ENCODE measurements at regions not wholly inside any gene's neighbourhood (a gene's known extent, or its start where the extent isn't known, plus 50 kb on each side); places are given as distances from the start of the nearest gene placed in this dataset.
"Not testable (repeated sequence)": the region's sequence is repeated elsewhere in the genome, so short reads cannot be mapped to it uniquely, and the experiment has no call there.

- DNase-seq (ENCODE audit: low spot score) = no peak
Measured at GRCh38 chr3:70635301-70635700, 322.9 kb upstream of the MDFIC2 start.

GRCh38 chr3:70631716-70632307 is 319.4 kb upstream of the MDFIC2 start:
- no peak for DNase-seq (ENCODE audit: low spot score)

DNA sequence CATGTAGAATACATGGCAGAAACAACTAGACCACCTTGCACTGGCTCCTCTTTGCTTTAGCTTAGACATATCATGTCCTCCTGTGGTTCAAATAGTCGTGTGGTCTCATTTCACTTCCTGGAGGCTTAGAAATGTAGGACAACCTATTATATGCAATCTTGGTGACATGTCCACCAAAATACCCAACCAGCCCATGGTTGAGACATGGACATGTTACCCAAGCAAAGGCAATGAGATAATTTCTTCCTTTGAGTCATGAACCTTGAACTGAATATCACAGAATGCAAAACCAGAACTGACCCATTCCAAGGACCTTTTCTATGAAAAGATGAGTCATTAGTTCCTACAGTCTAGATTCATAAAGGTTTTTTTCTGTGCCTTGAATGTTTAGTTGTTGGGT is 309.0 kb upstream of the MDFIC2 start:
- no peak for DNase-seq (ENCODE audit: low spot score)

DNA sequence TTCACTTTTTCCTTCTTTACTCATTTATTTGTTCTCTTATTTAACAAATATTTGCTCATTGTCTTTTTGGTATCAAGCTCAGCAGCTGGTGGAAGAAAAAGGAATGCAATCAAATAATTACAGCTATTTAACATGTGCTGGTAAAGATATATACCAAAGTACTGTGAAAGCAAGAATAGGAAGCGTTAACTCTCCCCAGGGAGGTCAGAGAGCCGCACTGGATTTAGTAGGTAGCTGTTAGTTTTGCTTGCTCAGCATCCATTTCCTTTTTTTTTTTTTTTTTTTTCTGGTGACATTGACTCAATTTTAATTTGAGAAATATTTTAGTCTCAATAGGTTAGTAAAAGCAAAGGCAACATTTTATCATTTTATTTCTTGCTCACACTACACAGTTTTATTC is 308.5 kb upstream of the MDFIC2 start:
- DNase-seq (ENCODE audit: low spot score) = no peak

- no peak for DNase-seq (ENCODE audit: low spot score)
Measured at GRCh38 chr3:70620367-70620766, 307.9 kb upstream of the MDFIC2 start.

DNA sequence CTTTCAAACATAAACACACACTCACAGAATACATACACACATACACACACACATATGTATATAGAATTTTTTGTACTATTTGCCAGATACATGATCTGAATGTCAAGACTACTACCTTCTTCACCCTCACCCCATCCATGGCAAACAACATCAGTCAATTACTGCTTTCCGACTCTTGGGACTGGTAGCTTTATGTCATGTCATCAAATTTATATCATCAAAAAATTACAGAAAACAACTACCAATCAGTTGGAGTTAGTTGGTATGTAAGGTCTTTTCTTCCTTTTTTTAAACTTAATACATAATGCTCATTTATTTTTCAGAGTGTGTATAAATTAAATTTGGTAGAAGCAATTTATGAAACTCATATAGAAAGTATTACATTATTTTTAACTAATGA is 305.7 kb upstream of the MDFIC2 start:
- no peak for DNase-seq (ENCODE audit: low spot score)

GRCh38 chr3:70617349-70617748 is 304.9 kb upstream of the MDFIC2 start:
- not testable (repeated sequence) for DNase-seq (ENCODE audit: low spot score)

GRCh38 chr3:70615286-70615685 is 302.8 kb upstream of the MDFIC2 start:
- no peak for DNase-seq (ENCODE audit: low spot score)

DNA sequence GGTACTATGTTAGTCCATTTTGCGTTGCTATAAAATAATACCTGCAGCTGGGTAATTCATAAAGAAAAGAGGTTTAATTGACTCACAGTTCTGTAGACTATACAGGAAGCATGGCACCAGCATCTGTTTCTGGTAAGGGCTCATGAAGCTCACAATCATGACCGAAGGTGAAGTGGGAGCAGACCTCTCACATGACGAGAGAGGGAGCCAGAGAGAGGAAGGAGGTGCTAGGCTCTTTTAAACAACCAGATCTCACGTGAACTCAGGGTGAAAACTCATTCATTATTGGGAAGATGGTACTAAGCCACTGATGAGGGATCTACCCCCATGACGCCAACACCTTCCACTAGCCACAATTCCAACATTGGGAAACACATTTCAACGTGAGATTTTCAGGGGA is 301.7 kb upstream of the MDFIC2 start:
- DNase-seq (ENCODE audit: low spot score) = no peak

- DNase-seq (ENCODE audit: low spot score) = no peak
Measured at GRCh38 chr3:70612920-70613319, 300.5 kb upstream of the MDFIC2 start.

- not testable (repeated sequence) for DNase-seq (ENCODE audit: low spot score)
Measured at GRCh38 chr3:70611667-70612277, 299.3 kb upstream of the MDFIC2 start.

DNA sequence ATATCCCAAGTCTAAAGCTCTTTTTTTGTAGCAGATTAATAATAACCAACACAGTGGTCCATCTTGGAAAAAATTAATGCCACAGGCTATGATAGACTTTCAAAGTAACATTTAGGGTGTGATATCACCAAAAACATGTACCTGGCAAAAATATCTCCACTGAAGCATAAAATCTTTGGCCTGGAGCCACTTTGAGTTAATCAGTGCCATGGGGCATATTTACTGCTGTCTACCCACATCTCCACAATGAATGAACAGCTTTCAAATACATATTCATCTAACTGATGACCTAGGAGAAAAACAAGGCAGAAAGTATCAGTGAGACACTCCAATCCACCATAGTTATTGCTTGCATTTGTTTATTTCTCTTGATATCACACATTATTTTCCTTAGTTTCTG is 296.0 kb upstream of the MDFIC2 start:
- no peak for DNase-seq (ENCODE audit: low spot score)

DNA sequence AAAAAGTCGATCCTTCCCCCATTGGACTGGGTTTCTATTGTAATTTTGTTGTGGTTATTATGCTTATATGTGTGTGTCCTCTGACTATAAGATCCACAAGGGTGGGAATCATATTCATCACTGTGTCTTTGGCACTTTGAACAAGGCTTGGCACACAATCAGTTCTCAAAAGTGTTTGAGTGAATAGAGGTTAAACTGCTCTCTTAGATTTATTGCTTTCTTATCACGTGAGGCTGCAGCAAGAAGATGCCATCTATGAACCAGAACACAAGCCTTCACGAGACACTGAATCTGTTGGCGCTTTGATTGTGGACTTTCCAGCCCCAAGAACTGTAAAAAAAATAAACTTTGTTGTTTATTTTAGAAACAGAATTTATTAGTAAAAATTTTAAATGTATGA is 295.0 kb upstream of the MDFIC2 start:
- no peak for DNase-seq (ENCODE audit: low spot score)

GRCh38 chr3:70606018-70606417 is 293.6 kb upstream of the MDFIC2 start:
- no peak for DNase-seq (ENCODE audit: low spot score)

DNA sequence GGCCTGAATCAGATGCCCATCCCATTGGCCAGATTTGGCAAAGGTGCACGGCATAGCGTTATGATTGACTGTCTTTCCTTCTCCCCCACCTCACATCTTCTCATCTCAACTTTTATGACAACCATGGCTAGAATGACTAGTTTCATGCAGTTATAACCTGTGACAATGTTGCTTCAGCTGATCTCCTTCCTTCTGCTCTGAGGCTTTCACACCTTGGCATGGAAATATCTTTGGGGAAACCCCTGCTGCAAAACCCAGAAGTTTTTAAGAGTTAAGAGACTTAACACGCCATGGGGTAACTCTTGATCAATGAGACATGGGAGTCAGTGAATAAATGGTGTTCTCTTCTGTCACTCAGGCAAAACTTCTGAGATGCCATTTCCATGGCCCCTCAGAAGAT is 290.7 kb upstream of the MDFIC2 start:
- DNase-seq (ENCODE audit: low spot score) = no peak

DNA sequence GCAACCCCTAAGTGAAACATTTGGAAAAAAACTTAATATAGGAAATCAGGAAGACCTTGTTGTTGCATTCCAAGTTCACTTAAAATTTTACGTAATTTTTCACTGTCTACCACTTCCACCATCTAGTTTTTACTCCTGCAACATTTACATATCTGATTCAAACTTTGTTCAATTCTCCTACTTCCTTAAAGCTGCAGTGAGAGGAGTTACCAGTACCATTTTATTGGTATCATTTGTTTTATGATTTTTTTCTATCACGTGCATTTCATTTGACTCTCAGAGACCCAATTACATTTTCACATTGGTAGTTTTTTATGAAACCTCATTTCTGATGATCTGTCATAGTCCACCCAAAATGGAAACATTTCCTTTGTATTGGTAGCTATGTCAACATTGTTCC is 284.9 kb upstream of the MDFIC2 start:
- no peak for DNase-seq (ENCODE audit: low spot score)

DNA sequence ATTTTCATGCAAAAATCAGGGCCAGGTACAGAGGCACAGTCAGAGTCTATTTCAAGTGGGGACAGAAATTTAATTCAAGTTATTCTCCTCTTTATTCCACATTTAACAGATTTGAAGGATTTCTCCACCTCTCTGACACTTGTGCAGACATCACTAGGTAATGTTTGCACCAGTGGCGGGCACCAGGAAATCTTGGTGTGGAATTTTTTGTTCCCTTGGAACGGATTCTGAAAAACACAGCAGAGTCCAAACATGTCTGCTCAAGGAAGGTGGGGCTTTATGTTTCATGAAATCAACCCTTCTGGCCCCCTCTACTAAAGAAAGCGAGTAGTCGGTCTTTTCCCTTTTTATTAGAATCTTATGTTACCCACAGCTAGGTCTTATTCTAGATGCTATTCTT is 271.2 kb upstream of the MDFIC2 start:
- no peak for DNase-seq (ENCODE audit: low spot score)

GRCh38 chr3:70582803-70583202 is 270.4 kb upstream of the MDFIC2 start:
- no peak for DNase-seq (ENCODE audit: low spot score)

DNA sequence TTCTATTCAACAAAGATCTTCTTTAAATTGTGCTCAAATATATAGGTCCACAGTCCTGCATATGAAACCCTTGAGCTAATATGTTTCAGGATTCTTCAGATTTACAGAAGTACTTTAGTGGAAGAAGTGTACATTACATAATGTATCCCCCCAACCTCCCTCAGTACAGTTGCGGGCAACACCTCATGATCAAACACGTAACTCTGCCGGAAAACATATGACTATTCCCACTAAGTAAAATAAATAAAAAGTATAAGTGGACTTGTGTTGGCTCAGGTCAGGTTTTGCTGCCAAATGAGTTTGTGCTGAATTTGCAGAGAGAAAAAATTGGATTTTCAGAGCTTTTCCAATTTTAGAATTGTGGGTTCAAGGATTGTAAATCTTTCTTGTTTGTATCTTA is 267.6 kb upstream of the MDFIC2 start:
- DNase-seq (ENCODE audit: low spot score) = no peak

DNA sequence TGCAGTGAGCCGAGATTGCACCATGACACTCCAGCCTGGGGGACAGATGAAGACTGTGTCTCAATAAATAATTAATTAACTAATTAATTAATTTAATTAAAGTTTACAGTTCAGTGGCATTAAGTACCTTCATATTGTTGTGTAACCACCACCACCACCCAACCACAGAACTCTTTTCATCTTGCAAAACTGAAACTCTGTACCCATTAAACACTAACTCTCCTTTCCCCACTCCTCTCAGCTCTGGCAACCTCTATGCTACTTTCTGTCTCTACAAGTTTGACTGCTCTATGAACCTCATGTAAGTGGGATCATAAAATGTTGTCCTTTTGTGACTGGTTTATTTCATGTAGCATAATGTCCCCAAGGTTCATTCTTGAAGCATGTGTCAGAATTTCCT is 259.3 kb upstream of the MDFIC2 start:
- no peak for DNase-seq (ENCODE audit: low spot score)

DNA sequence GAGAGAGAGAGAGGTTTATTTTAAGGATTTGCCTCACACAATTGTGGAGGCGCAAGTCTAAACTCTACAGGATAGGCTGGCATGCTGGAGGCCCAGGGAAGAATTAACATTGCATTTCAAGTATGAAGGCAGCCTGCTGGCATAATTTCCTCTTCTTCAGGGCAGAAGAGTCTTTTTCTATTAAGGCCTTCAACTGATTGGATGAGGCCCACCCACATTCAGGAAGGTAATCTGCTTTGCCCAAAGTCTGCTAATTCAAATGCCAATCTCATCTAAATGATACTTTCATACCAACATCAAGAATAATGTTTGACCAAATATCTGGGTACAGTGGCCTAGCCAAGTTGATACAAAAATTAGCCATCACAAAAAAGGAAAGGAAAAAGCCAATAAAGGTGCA is 258.1 kb upstream of the MDFIC2 start:
- no peak for DNase-seq (ENCODE audit: low spot score)

GRCh38 chr3:70568626-70569025 is 256.2 kb upstream of the MDFIC2 start:
- no peak for DNase-seq (ENCODE audit: low spot score)

DNA sequence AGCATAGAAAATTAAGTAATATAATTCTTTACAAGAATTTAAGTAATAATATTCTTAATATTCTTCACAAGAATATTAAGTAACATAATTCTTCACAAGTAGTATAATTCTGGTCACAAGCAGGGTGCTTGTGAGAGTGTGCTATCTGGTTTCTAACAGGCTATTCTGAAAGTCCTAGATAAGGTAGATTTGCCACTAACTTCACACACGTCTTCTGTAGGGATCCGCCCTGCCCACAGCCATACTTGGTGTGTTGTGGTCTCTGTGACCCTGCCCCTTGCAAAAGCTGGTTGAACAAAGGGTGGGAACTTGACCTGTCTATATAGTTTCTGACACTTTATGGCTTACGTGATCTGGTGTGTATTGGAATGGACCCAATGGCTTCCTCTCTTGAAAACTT is 253.4 kb upstream of the MDFIC2 start:
- DNase-seq (ENCODE audit: low spot score) = peak; percentile 8

- no peak for DNase-seq (ENCODE audit: low spot score)
Measured at GRCh38 chr3:70564552-70564951, 252.1 kb upstream of the MDFIC2 start.
